ENCODE measurements at regions not wholly inside any gene's neighbourhood (a gene's known extent, or its start where the extent isn't known, plus 50 kb on each side); places are given as distances from the start of the nearest gene placed in this dataset. TPM values are rescaled to one million over a fixed set of nuclear protein-coding genes. Genes with fewer than 3 reads are reported as not detected.

DNA sequence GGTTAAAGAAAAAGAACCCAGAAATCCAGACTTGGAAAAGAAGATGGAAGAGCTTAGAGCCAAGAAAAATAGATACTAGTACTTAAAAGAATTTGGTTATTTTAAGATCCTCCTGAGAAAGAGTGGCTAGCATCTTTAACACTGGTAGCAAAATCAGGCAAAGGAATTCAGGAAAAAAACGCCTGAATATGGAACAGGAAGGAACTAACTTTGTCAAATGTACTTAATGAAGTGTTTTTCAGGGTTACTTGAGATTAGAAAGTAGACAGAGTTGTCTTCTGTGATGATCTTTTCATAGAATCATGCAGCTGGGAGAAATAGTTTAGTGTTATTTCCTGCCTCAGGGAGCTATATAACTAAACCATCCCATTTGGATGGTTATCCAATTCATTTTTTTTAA is 50.8 kb upstream of the SASH1 start:
- Histone ChIP-seq H3K9me3 (ENCODE audit: low read depth, low read length) (no peaks in the 10 kb centered on the region), H4K20me1 (ENCODE audit: insufficient read depth, low read length) (no peaks in the 10 kb centered on the region), H3K27ac (ENCODE audit: low read depth, low read length) (peak overlapping the region; percentile 4), H3K4me2 (ENCODE audit: insufficient read depth, low read length) (peak overlapping the region; percentile 35), H2AFZ (ENCODE audit: low read length) (peak overlapping the region; percentile 1), H3K27me3 (ENCODE audit: insufficient read depth, low read length) (no peaks in the 10 kb centered on the region), H3K4me1 (ENCODE audit: insufficient read depth, low read length) (peaks cover 16% of the 10 kb centered on the region), H3K79me2 (ENCODE audit: insufficient read depth, low read length) (no peaks in the 10 kb centered on the region), H3K4me3 (ENCODE audit: insufficient read depth, low read length) (no peak overlapping the region), H3K36me3 (ENCODE audit: insufficient read depth, low read length) (no peaks in the 10 kb centered on the region)
- TF ChIP-seq, protein P1, sequence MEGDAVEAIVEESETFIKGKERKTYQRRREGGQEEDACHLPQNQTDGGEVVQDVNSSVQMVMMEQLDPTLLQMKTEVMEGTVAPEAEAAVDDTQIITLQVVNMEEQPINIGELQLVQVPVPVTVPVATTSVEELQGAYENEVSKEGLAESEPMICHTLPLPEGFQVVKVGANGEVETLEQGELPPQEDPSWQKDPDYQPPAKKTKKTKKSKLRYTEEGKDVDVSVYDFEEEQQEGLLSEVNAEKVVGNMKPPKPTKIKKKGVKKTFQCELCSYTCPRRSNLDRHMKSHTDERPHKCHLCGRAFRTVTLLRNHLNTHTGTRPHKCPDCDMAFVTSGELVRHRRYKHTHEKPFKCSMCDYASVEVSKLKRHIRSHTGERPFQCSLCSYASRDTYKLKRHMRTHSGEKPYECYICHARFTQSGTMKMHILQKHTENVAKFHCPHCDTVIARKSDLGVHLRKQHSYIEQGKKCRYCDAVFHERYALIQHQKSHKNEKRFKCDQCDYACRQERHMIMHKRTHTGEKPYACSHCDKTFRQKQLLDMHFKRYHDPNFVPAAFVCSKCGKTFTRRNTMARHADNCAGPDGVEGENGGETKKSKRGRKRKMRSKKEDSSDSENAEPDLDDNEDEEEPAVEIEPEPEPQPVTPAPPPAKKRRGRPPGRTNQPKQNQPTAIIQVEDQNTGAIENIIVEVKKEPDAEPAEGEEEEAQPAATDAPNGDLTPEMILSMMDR (IDR thresholded peaks at IDR 0.05; ENCODE audit: extremely low read depth, low read depth, low read length), result no peak
- DNase-seq (ENCODE audit: insufficient read length, low spot score, missing footprints), result peak; percentile 82

Small RNA genes in the stretch of these regions (small RNA-seq; reads per million reads assigned to genes)
- gene RNU6-1222P, result not detected

All from osteoblast (primary cell).